SK-N-SH treated with all-trans-retinoic acid at 6 μM for 48 hours (cell line): ENCODE measurements at regions not wholly inside any gene's neighbourhood (a gene's known extent, or its start where the extent isn't known, plus 50 kb on each side); places are given as distances from the start of the nearest gene placed in this dataset.

Experiments
- ATAC-seq: fragments of 200-7000 bp; cut with Tn5 transposase; 3 replicates; pipeline ENCODE4 v1.9.1; 2020; ENCODE audit warnings: mild to moderate bottlenecking, moderate library complexity
- ARNTL ChIP-seq: fragments of 450-650 bp; formaldehyde crosslinking; IDR thresholded peaks from 2 replicates; pipeline ENCODE4 v1.5.0; 2020; ENCODE audit warnings: low read depth, mild to moderate bottlenecking, moderate library complexity, borderline replicate concordance
- BACH2 ChIP-seq: fragments of 250-450 bp; sonication (Bioruptor Pico); IDR thresholded peaks from 2 replicates; pipeline ENCODE4 v1.9.0; 2021; ENCODE audit warnings: mild to moderate bottlenecking, borderline replicate concordance
- CSDC2 ChIP-seq: fragments of 250-450 bp; sonication (Bioruptor Pico); IDR thresholded peaks from 2 replicates; pipeline ENCODE4 v1.5.0; 2020; ENCODE audit warnings: mild to moderate bottlenecking, moderate library complexity
- ESRRG ChIP-seq: fragments of 250-450 bp; sonication (Bioruptor Pico); IDR thresholded peaks from 2 replicates; pipeline ENCODE4 v1.6.1; 2021; ENCODE audit warnings: mild to moderate bottlenecking
- GLIS3 ChIP-seq: fragments of 250-450 bp; sonication (Bioruptor Pico); IDR thresholded peaks from 2 replicates; pipeline ENCODE4 v1.5.0; 2020; ENCODE audit warnings: mild to moderate bottlenecking, moderate library complexity
- ISL1 ChIP-seq: fragments of 250-450 bp; sonication (Bioruptor Pico); IDR thresholded peaks from 2 replicates; pipeline ENCODE4 v2.1.2; 2022; ENCODE audit warnings: mild to moderate bottlenecking, moderate library complexity
- OSR1 ChIP-seq: fragments of 250-450 bp; sonication (Bioruptor Pico); IDR thresholded peaks from 2 replicates; pipeline ENCODE4 v1.8.0; 2022; ENCODE audit warnings: moderate library complexity, mild to moderate bottlenecking, inconsistent platforms
- PPARA ChIP-seq: fragments of 250-450 bp; sonication (Bioruptor Pico); IDR thresholded peaks from 2 replicates; pipeline ENCODE4 v1.5.0; 2020; ENCODE audit warnings: mild to moderate bottlenecking, borderline replicate concordance
- RARB ChIP-seq: fragments of 250-450 bp; sonication (Bioruptor Pico); IDR thresholded peaks from 2 replicates; pipeline ENCODE4 v1.8.0; 2021; ENCODE audit warnings: mild to moderate bottlenecking, moderate library complexity
- SNAI2 ChIP-seq: fragments of 250-450 bp; sonication (Bioruptor Pico); IDR thresholded peaks from 2 replicates; pipeline ENCODE4 v1.5.0; 2020; ENCODE audit warnings: mild to moderate bottlenecking, moderate library complexity
- TCF4 ChIP-seq: fragments of 250-450 bp; sonication (Bioruptor Pico); IDR thresholded peaks from 2 replicates; pipeline ENCODE4 v1.8.0; 2021; ENCODE audit warnings: mild to moderate bottlenecking, moderate library complexity, borderline replicate concordance
- TOX ChIP-seq: fragments of 250-450 bp; sonication (Bioruptor Pico); IDR thresholded peaks from 2 replicates; pipeline ENCODE4 v1.8.0; 2021; ENCODE audit warnings: mild to moderate bottlenecking, moderate library complexity, borderline replicate concordance
- TSHZ2 ChIP-seq: fragments of 250-450 bp; sonication (Bioruptor Pico); IDR thresholded peaks from 2 replicates; pipeline ENCODE4 v1.5.0; 2020; ENCODE audit warnings: mild to moderate bottlenecking, moderate library complexity
- ZC3H10 ChIP-seq: fragments of 250-450 bp; sonication (Bioruptor Pico); IDR thresholded peaks from 2 replicates; pipeline ENCODE4 v1.5.1; 2021; ENCODE audit warnings: mild to moderate bottlenecking, moderate library complexity
- ZFP3 ChIP-seq: fragments of 250-450 bp; sonication (Bioruptor Pico); IDR thresholded peaks from 2 replicates; pipeline ENCODE4 v1.5.0; 2020; ENCODE audit warnings: mild to moderate bottlenecking, moderate library complexity
- ZFP30 ChIP-seq: fragments of 450-650 bp; formaldehyde crosslinking; IDR thresholded peaks from 2 replicates; pipeline ENCODE4 v1.5.0; 2022; ENCODE audit warnings: mild to moderate bottlenecking, moderate library complexity
- ZNF565 ChIP-seq: fragments of 450-650 bp; formaldehyde crosslinking; conservative IDR thresholded peaks from 2 replicates; pipeline ENCODE4 v1.5.0; 2020; ENCODE audit warnings: low read depth, mild to moderate bottlenecking, moderate library complexity
- ZNF70 ChIP-seq: fragments of 450-650 bp; formaldehyde crosslinking; IDR thresholded peaks from 2 replicates; pipeline ENCODE4 v1.5.0; 2020; ENCODE audit warnings: mild to moderate bottlenecking, moderate library complexity
- ZNF8 ChIP-seq: fragments of 450-650 bp; formaldehyde crosslinking; IDR thresholded peaks from 2 replicates; pipeline ENCODE4 v1.5.0; 2020; ENCODE audit warnings: mild to moderate bottlenecking, moderate library complexity
- TF ChIP-seq, protein P1 (sequence below): fragments of 250-450 bp; sonication (Bioruptor Pico); IDR thresholded peaks from 2 replicates; pipeline ENCODE4 v1.5.1; 2020; ENCODE audit warnings: low read depth, mild to moderate bottlenecking, moderate library complexity
- TF ChIP-seq, protein P2 (sequence below): fragments of 250-450 bp; sonication (Bioruptor Pico); IDR thresholded peaks from 2 replicates; pipeline ENCODE4 v1.5.1; 2021; ENCODE audit warnings: mild to moderate bottlenecking, moderate library complexity

DNA sequence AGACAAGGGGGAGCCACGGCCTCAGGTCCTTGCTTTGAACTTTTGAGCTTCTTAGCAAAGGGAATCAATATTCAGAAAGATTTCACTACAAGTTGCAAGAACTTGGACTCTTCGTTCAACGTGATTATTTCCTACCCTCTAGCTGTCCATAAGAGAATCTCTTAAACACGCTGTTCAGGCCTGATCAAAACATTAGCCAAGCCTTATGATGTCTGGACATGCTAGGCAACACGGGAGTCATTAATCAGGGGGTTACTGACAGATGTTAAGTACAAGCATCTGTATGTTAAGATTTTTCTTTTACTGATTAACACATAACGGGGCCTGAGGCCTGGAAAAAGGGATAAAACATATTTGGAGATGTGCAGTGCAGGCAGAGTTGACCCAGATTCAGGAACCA lies 138.9 kb upstream of the IL1RAPL2 start:
- ATAC-seq, result no peak
- TF ChIP-seq ZFP3 (CRISPR knock-in tag), result no peak
- TF ChIP-seq ZC3H10 (CRISPR knock-in tag), result no peak
- no peak for TF ChIP-seq BACH2 (CRISPR knock-in tag)
- no peak for TF ChIP-seq ESRRG
- no peak for TF ChIP-seq OSR1 (CRISPR knock-in tag)
- TF ChIP-seq PPARA (CRISPR knock-in tag), result no peak
- TF ChIP-seq ZNF70, result no peak
- no peak for TF ChIP-seq CSDC2
- TF ChIP-seq, protein P1, sequence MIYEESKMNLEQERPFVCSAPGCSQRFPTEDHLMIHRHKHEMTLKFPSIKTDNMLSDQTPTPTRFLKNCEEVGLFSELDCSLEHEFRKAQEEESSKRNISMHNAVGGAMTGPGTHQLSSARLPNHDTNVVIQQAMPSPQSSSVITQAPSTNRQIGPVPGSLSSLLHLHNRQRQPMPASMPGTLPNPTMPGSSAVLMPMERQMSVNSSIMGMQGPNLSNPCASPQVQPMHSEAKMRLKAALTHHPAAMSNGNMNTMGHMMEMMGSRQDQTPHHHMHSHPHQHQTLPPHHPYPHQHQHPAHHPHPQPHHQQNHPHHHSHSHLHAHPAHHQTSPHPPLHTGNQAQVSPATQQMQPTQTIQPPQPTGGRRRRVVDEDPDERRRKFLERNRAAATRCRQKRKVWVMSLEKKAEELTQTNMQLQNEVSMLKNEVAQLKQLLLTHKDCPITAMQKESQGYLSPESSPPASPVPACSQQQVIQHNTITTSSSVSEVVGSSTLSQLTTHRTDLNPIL (CRISPR knock-in tag), result no peak

DNA sequence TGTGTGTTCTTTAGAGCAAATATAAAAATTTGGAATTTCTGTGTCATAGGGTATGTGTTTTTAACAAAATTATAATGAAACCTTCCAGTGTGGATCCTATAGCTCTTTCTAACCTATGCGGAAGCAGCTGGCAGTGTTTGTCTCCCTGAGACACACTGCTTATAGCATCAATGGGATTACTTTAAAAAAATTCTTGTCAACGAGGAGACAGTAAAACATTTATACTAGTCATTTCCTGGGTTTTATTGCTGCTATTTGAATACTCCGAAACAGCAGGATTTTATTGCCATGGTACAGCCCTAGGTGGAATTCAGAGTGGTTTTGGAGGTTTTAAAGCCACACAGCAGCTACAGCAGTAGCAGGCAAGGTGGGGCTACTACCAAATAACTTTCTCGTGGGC lies 145.1 kb upstream of the IL1RAPL2 start:
- no peak for ATAC-seq
- TF ChIP-seq ESRRG, result no peak
- TF ChIP-seq ZNF70, result no peak
- TF ChIP-seq SNAI2 (CRISPR knock-in tag), result no peak
- TF ChIP-seq BACH2 (CRISPR knock-in tag), result no peak
- TF ChIP-seq, protein P1 (CRISPR knock-in tag), result no peak
- no peak for TF ChIP-seq TCF4
- TF ChIP-seq CSDC2, result no peak
- TF ChIP-seq ISL1, result no peak
- TF ChIP-seq OSR1 (CRISPR knock-in tag), result no peak
- TF ChIP-seq TSHZ2 (CRISPR knock-in tag), result no peak
- TF ChIP-seq PPARA (CRISPR knock-in tag), result no peak
- TF ChIP-seq TOX, result no peak
- no peak for TF ChIP-seq ZNF565 (CRISPR knock-in tag)
- TF ChIP-seq ARNTL (CRISPR knock-in tag), result no peak
- TF ChIP-seq GLIS3, result no peak
- no peak for TF ChIP-seq ZNF8 (CRISPR knock-in tag)

GRCh38 chrX:104419926-104420325 lies 146.1 kb upstream of the IL1RAPL2 start:
- no peak for ATAC-seq
- TF ChIP-seq ISL1 (no peak), RARB (CRISPR knock-in tag) (no peak), ZFP30 (CRISPR knock-in tag) (no peak), ZFP3 (CRISPR knock-in tag) (no peak), ZNF565 (CRISPR knock-in tag) (no peak), BACH2 (CRISPR knock-in tag) (no peak), ARNTL (CRISPR knock-in tag) (no peak), ZNF8 (CRISPR knock-in tag) (no peak), TOX (no peak), SNAI2 (CRISPR knock-in tag) (no peak), CSDC2 (no peak), PPARA (CRISPR knock-in tag) (no peak), TSHZ2 (CRISPR knock-in tag) (no peak), GLIS3 (no peak)
- TF ChIP-seq, protein P2, sequence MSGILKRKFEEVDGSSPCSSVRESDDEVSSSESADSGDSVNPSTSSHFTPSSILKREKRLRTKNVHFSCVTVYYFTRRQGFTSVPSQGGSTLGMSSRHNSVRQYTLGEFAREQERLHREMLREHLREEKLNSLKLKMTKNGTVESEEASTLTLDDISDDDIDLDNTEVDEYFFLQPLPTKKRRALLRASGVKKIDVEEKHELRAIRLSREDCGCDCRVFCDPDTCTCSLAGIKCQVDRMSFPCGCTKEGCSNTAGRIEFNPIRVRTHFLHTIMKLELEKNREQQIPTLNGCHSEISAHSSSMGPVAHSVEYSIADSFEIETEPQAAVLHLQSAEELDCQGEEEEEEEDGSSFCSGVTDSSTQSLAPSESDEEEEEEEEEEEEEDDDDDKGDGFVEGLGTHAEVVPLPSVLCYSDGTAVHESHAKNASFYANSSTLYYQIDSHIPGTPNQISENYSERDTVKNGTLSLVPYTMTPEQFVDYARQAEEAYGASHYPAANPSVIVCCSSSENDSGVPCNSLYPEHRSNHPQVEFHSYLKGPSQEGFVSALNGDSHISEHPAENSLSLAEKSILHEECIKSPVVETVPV (CRISPR knock-in tag), result no peak
- TF ChIP-seq, protein P1 (CRISPR knock-in tag), result no peak
